Psoas muscle (tissue), 7 donors: ENCODE measurements at regions not wholly inside any gene's neighbourhood (a gene's known extent, or its start where the extent isn't known, plus 50 kb on each side); places are given as distances from the start of the nearest gene placed in this dataset.

Experiments
- ATAC-seq, 4 donors: fragments of 200-7000 bp; cut with Tn5 transposase; one replicate each; pipeline ENCODE4 v1.9.1; 2020; ENCODE audit warnings: moderate library complexity in 3 of 4, mild to moderate bottlenecking in 2 of 4
- DNase-seq, 2 donors: peaks; one replicate each; pipeline ENCODE4 v3.0.0-alpha.2; 2020
- H3K27ac ChIP-seq: fragments of 200-600 bp; one replicate; pipeline ENCODE4 v1.8.0; 2022
- H3K27me3 ChIP-seq, 3 donors: fragments of 200-600 bp in 1 of 3; one replicate each; pipeline versions ENCODE4 v1.6.1 to v1.8.0; 2013 to 2022; ENCODE audit warnings: low read length in 2 of 3, mild to moderate bottlenecking in 2 of 3, moderate library complexity in 1 of 3; ENCODE audit not compliant: insufficient read depth in 3 of 3
- H3K36me3 ChIP-seq, 2 donors: fragments of 200-600 bp in 1 of 2; one replicate each; pipeline versions ENCODE4 v1.6.1 to v1.8.0; 2013 to 2022; ENCODE audit warnings: low read depth in 1 of 2, mild to moderate bottlenecking in 1 of 2, moderate library complexity in 1 of 2; ENCODE audit not compliant: insufficient read depth in 1 of 2
- H3K4me1 ChIP-seq: fragments of 200-600 bp; one replicate; pipeline ENCODE4 v1.8.0; 2022
- H3K4me3 ChIP-seq: fragments of 200-600 bp; one replicate; pipeline ENCODE4 v1.8.0; 2022; ENCODE audit warnings: mild to moderate bottlenecking
- H3K9me3 ChIP-seq: fragments of 200-600 bp; one replicate; pipeline ENCODE4 v1.8.0; 2022
- WGBS, 3 donors: extraction: QIAGEN DNeasy Blood & Tissue Kit; methylation state at CpG; one replicate each; pipeline versions ENCODE4 v1.1.6 to v1.1.7; 2013; 5-methylcytosine and 5-hydroxymethylcytosine counted together
- intact Hi-C, 2 donors: fragments of 100-400 bp; cut with DNase I; formaldehyde crosslinking; loops; one replicate each; pipeline versions ENCODE4 v1.11.0 to v1.14.2; 2022
- TF ChIP-seq, protein P1 (sequence below): fragments of 200-600 bp; IDR thresholded peaks from one replicate; pipeline ENCODE4 v1.8.0; 2022; ENCODE audit warnings: antibody characterized with exemption
- donor health status: healthy with polysubstance abuse.
- donor health status: DM: no; HTN: no; CAD: no; lungs with moderate emphysema.
- donor health status: Bipolar disorder and iron deficiency.
- donor health status: healthy.
- donor health status: DM: yes; HTN: yes; CAD: no.
- donor health status: DM: no; HTN: no; CAD: no.
- donor health status: DM: yes; HTN: yes; CAD: no.

DNA sequence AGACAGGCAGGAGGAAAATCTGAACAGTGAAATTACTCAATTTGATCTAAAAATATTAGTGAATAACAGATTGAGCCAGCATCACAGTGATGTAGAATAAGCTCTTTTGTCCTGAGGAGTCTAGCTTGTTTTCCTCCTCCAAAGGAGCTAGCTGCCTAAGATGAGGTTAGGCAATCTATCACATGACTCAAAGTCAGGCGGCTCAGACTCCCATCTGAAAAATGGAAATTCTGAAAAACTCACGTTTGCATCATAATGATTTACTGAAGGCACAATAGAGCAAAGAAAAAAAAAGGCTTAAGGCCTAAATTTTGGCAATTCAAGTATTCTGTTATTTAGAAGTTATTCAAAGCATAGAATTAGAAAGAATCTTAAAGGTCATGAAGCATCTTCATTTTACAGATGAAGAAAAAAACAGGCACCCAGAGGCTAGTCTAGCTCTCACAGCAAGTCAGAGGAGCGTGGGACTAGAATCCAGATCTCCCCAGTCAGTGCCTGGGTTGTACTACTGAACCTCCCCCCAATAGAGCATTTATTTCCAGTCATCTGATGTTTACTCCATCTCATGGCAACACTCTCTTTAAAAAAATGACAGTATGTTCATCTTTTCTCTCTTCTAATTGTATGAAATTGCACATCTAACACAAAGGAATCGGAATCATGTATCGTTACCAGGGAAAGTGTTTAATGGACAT, 62.5 kb upstream of the ATF3 start:
- Histone ChIP-seq H3K27me3 (no peaks in the 10 kb centered on the region), H3K36me3 (no peaks in the 10 kb centered on the region), H3K9me3 (no peaks in the 10 kb centered on the region), H3K27ac (no peak overlapping the region), H3K4me1 (no peaks in the 10 kb centered on the region), H3K4me3 (no peak overlapping the region)
- TF ChIP-seq, protein P1, sequence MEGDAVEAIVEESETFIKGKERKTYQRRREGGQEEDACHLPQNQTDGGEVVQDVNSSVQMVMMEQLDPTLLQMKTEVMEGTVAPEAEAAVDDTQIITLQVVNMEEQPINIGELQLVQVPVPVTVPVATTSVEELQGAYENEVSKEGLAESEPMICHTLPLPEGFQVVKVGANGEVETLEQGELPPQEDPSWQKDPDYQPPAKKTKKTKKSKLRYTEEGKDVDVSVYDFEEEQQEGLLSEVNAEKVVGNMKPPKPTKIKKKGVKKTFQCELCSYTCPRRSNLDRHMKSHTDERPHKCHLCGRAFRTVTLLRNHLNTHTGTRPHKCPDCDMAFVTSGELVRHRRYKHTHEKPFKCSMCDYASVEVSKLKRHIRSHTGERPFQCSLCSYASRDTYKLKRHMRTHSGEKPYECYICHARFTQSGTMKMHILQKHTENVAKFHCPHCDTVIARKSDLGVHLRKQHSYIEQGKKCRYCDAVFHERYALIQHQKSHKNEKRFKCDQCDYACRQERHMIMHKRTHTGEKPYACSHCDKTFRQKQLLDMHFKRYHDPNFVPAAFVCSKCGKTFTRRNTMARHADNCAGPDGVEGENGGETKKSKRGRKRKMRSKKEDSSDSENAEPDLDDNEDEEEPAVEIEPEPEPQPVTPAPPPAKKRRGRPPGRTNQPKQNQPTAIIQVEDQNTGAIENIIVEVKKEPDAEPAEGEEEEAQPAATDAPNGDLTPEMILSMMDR, result no peak
- intact Hi-C loops, result no loop called here
- DNase-seq (no peak), ATAC-seq (peak in 2 of 4 donors; percentile 35 to 65)
- WGBS, 3 donors, result 84 to 92% (median 89%) methylated on average over 5 of the region's 5 CpGs

DNA sequence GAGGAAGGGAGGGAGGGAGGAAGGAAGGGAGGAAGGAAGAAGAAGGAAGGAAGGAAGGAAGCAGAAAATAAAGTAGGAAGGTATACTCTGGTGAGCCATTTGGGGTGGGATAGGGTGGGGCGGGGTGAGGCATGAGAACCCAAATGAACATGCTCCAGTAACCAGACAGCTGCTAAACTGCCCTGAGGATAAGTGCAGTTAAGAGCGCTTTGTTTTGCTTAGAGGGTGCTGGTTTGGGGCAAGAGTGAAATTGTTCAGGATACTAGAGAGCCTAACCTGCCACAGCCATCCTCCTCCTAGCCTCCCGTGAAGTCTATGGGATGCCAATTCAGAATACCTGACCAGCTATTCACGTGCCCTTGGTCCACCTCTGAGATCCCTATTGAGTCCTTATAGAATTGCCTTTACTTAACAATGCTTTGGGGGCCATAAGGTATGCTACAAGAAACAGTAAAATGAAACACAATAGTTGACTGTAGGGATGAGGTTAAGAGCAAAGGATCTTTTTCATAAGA, 59.0 kb upstream of the ATF3 start:
- Histone ChIP-seq H3K27ac (no peak overlapping the region), H3K36me3 (no peaks in the 10 kb centered on the region), H3K9me3 (no peaks in the 10 kb centered on the region), H3K4me1 (no peaks in the 10 kb centered on the region), H3K4me3 (no peak overlapping the region), H3K27me3 (no peaks in the 10 kb centered on the region)
- ATAC-seq, result no peak
- intact Hi-C loops, result no loop called here
- WGBS, 3 donors, result 57 to 68% (median 67%) methylated on average over 4 of the region's 4 CpGs
- DNase-seq, result no peak
- TF ChIP-seq, protein P1, result no peak

DNA sequence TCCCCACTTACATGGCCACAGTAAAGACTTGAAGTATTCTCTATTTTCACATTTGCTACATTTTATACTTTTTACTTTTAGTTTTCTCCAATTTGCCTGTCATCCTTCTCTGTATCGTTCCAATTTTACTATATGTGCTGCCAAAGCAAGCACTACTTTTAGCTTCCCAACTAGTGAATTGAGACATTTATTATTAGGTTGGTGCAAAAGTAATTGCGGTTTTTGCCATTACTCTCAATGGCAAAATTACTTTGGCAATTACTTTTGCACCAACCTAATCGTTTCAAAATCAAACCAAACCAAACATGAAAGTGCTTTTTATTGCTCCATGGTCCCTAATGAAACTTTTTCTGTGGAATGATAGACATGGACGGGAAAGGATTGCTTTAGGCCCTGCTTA, 56.6 kb upstream of the ATF3 start:
- Histone ChIP-seq H3K36me3 (no peaks in the 10 kb centered on the region), H3K27me3 (no peaks in the 10 kb centered on the region), H3K4me1 (no peaks in the 10 kb centered on the region), H3K4me3 (no peak overlapping the region), H3K27ac (no peak overlapping the region), H3K9me3 (no peaks in the 10 kb centered on the region)
- DNase-seq, result no peak
- no peak for ATAC-seq
- TF ChIP-seq, protein P1, result no peak
- 78 to 87% (median 80%) methylated on average over 4 of the region's 4 CpGs for WGBS, 3 donors
- intact Hi-C loops, result no loop called here

DNA sequence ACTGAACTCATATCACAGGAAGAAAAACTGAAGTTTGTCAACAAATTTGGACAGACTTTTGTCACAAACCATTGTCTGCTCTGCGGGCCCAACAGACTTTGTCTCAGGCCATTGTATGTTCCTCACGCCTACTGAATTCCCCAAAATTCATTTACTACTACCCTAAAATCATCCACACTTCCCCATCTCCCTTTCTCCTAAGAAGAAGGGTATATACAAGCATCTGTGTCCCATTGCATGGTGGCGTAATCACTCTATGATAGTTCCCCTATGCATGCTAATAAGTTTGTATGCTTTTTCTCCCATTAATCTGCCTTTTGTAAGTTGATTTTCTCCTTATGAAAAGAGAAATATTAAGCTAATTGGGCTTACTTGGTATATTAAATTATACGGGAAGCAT, 54.9 kb upstream of the ATF3 start:
- no peak overlapping the region for H3K27ac ChIP-seq
- no peaks in the 10 kb centered on the region for H3K36me3 ChIP-seq
- no peaks in the 10 kb centered on the region for H3K4me1 ChIP-seq
- DNase-seq (no peak), ATAC-seq (no peak)
- no peak overlapping the region for H3K4me3 ChIP-seq
- H3K9me3 ChIP-seq, result no peaks in the 10 kb centered on the region
- intact Hi-C loops, result no loop called here
- H3K27me3 ChIP-seq, result no peaks in the 10 kb centered on the region
- WGBS, 3 donors, result 79 to 91% (median 80%) methylated on average over 4 of the region's 4 CpGs
- TF ChIP-seq, protein P1, result no peak

DNA sequence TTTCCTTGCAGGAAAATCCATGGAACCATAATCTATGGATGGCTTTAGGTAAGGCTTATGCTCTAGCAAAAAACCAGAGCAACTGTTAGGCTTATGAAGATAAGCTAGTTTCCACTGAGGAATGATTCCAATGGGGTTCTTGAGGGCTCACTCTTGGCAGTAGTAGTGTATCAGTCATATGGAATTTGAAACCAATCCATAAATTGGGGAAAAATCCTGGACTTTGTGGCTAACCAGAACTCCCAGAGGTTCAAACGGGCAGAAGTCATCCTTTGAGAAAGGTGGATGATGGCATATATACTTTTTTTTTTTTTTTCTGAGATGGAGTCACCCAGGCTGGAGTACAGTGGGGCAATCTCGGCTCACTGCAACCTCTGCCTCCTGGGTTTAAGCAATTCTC, 54.2 kb upstream of the ATF3 start:
- TF ChIP-seq, protein P1, result no peak
- ATAC-seq, result no peak
- Histone ChIP-seq H3K27me3 (no peaks in the 10 kb centered on the region), H3K4me1 (peaks cover 4% of the 10 kb centered on the region), H3K27ac (no peak overlapping the region), H3K4me3 (no peak overlapping the region), H3K36me3 (no peaks in the 10 kb centered on the region), H3K9me3 (no peaks in the 10 kb centered on the region)
- 76 to 89% (median 83%) methylated on average over 2 of the region's 2 CpGs for WGBS, 3 donors
- DNase-seq, result no peak
- intact Hi-C loops, result no loop called here
